ENCODE measurements at regions not wholly inside any gene's neighbourhood (a gene's known extent, or its start where the extent isn't known, plus 50 kb on each side); places are given as distances from the start of the nearest gene placed in this dataset.

GRCh38 chr16:35480988-35481387 is 2021.6 kb downstream of the TP53TG3F start:
- Mint-ChIP-seq H3K27ac (no peak overlapping the region), H3K36me3 (ENCODE audit: insufficient read depth in 1 of 3, low read depth in 3 of 3) (peaks cover 0 to 19% (median 3%) of the 10 kb centered on the region in 3 experiments; a peak in 5 of 7 replicates)
- H3K27me3 ChIP-seq (ENCODE audit: insufficient read depth, low read length) = no peaks in the 10 kb centered on the region

More at GRCh38 chr16:35480988-35481387, 2021.6 kb downstream of the TP53TG3F start:
- H2BK5ac ChIP-seq (ENCODE audit: insufficient read length, low read length) = no peak overlapping the region
- H3T11ph ChIP-seq (ENCODE audit: low read length) = no peak overlapping the region
- Mint-ChIP-seq H3K9me3 (peaks cover 75 to 81% of the 10 kb centered on the region in 2 experiments), H3K4me3 (no peak overlapping the region), H3K4me1 (no peaks in the 10 kb centered on the region), H3K27me3 (ENCODE audit: low read depth) (no peaks in the 10 kb centered on the region; the same call in 1 of the 2 replicates)
- TF ChIP-seq CTCF (conservative IDR thresholded peaks at IDR 0.05) = no peak
- H3K56ac ChIP-seq (ENCODE audit: insufficient read length, low read depth, low read length) = no peak overlapping the region
- no peaks in the 10 kb centered on the region for H3K4me1 ChIP-seq (ENCODE audit: insufficient read depth, low read length)
- no peak overlapping the region for H3K4me2 ChIP-seq (ENCODE audit: insufficient read depth, insufficient read length, low read length)
- H3K9me3 ChIP-seq (ENCODE audit: control insufficient read depth, low read depth, low read length) = peaks cover 56% of the 10 kb centered on the region
- H3K79me1 ChIP-seq (ENCODE audit: insufficient read depth, low read depth, low read length, poor library complexity, severe bottlenecking) = no peaks in the 10 kb centered on the region
- H4K91ac ChIP-seq (ENCODE audit: insufficient read length, low read depth, low read length) = no peak overlapping the region
- H2BK20ac ChIP-seq (ENCODE audit: low read depth, low read length, poor library complexity, severe bottlenecking) = no peak overlapping the region
- no peaks in the 10 kb centered on the region for H4K20me1 ChIP-seq (ENCODE audit: control insufficient read depth, insufficient read depth, insufficient read length)
- no peak overlapping the region for H3K23ac ChIP-seq (ENCODE audit: insufficient read length, low read depth, low read length)
- H4K8ac ChIP-seq (replicated peaks; ENCODE audit: insufficient read length, low read depth, low read length) = no peak overlapping the region
- no peak overlapping the region for H3K27ac ChIP-seq (ENCODE audit: insufficient read length, low read depth, low read length)
- no peak overlapping the region for H4K5ac ChIP-seq (ENCODE audit: insufficient read length, low read depth, low read length)
- no peak overlapping the region for H3K4ac ChIP-seq (ENCODE audit: low read depth, low read length)
- no peak overlapping the region for H2BK12ac ChIP-seq (ENCODE audit: insufficient read length, low read depth, low read length)
- no peak overlapping the region for H2BK15ac ChIP-seq (ENCODE audit: low read depth, low read length)
- H3K18ac ChIP-seq (ENCODE audit: insufficient read length, low read depth, low read length) = no peak overlapping the region
- no peaks in the 10 kb centered on the region for H3K23me2 ChIP-seq (ENCODE audit: insufficient read length, low read depth, low read length, poor library complexity, severe bottlenecking)
- H3K9ac ChIP-seq (ENCODE audit: extremely low read depth, insufficient read length, low read length) = no peak overlapping the region
- no peak overlapping the region for H2AK5ac ChIP-seq (ENCODE audit: insufficient read length, low read length)
- H3K79me2 ChIP-seq (ENCODE audit: insufficient read depth, low read length) = no peaks in the 10 kb centered on the region
- no peak overlapping the region for H3K14ac ChIP-seq (ENCODE audit: insufficient read depth, low read length)
- DNase-seq = no peak
- H2BK120ac ChIP-seq (ENCODE audit: low read depth, low read length, poor library complexity, severe bottlenecking) = no peak overlapping the region
- no peak overlapping the region for H2AFZ ChIP-seq (ENCODE audit: low read length)

Data from H9 (cell line).